ENCODE measurements at regions not wholly inside any gene's neighbourhood (a gene's known extent, or its start where the extent isn't known, plus 50 kb on each side); places are given as distances from the start of the nearest gene placed in this dataset.

GRCh38 chr6:139584599-139584998 is 210.2 kb upstream of the CITED2 start:
- Histone ChIP-seq H3F3A (ENCODE audit: insufficient read depth, low read length, poor library complexity, severe bottlenecking) (no peaks in the 10 kb centered on the region), H2AFZ (ENCODE audit: low read depth, low read length) (no peak overlapping the region), H3K4me2 (ENCODE audit: low read length) (no peak overlapping the region), H3K9ac (ENCODE audit: low read length) (no peak overlapping the region), H3K9me2 (ENCODE audit: insufficient read depth, low read length) (no peaks in the 10 kb centered on the region), H3K4me3 (ENCODE audit: low read length) (no peak overlapping the region), H3K36me3 (ENCODE audit: insufficient read depth, low read length) (no peaks in the 10 kb centered on the region), H4K20me1 (ENCODE audit: insufficient read depth) (no peaks in the 10 kb centered on the region), H3K79me2 (replicated peaks; ENCODE audit: insufficient read depth, low read length) (no peaks in the 10 kb centered on the region), H3K27me3 (ENCODE audit: insufficient read depth, low read depth, low read length) (no peaks in the 10 kb centered on the region), H3K27ac (ENCODE audit: low read length) (no peak overlapping the region), H3K9me3 (ENCODE audit: low read length) (no peaks in the 10 kb centered on the region)
- TF ChIP-seq SMC3 (conservative IDR thresholded peaks at IDR 0.05; ENCODE audit: poor library complexity) (no peak), TAF1 (IDR thresholded peaks at IDR 0.05; ENCODE audit: low read depth) (no peak), REST (IDR thresholded peaks at IDR 0.05; ENCODE audit: borderline replicate concordance) (no peak), RAD21 (conservative IDR thresholded peaks at IDR 0.05) (no peak), EZH2 (IDR thresholded peaks at IDR 0.05; ENCODE audit: borderline replicate concordance, insufficient read depth, low read length, poor library complexity, severe bottlenecking) (no peak), CTCF (IDR thresholded peaks at IDR 0.05; ENCODE audit: poor library complexity, severe bottlenecking) (no peak), EP300 (conservative IDR thresholded peaks at IDR 0.05; ENCODE audit: poor library complexity, severe bottlenecking) (no peak), POLR2AphosphoS5 (IDR thresholded peaks at IDR 0.05) (no peak), MXI1 (conservative IDR thresholded peaks at IDR 0.05; ENCODE audit: poor library complexity, severe bottlenecking) (no peak)

- no peaks in the 10 kb centered on the region for H3K9me2 ChIP-seq (ENCODE audit: insufficient read depth, low read length)
- no peak overlapping the region for H2AFZ ChIP-seq (ENCODE audit: low read depth, low read length)
- no peak overlapping the region for H3K9ac ChIP-seq (ENCODE audit: low read length)
- no peaks in the 10 kb centered on the region for H4K20me1 ChIP-seq (ENCODE audit: insufficient read depth)
- TF ChIP-seq EP300 (conservative IDR thresholded peaks at IDR 0.05; ENCODE audit: poor library complexity, severe bottlenecking), result no peak
- no peak for TF ChIP-seq CTCF (IDR thresholded peaks at IDR 0.05; ENCODE audit: poor library complexity, severe bottlenecking)
- no peak for TF ChIP-seq TAF1 (IDR thresholded peaks at IDR 0.05; ENCODE audit: low read depth)
- no peak for TF ChIP-seq REST (IDR thresholded peaks at IDR 0.05; ENCODE audit: borderline replicate concordance)
- no peak for TF ChIP-seq MXI1 (conservative IDR thresholded peaks at IDR 0.05; ENCODE audit: poor library complexity, severe bottlenecking)
- no peak for TF ChIP-seq POLR2AphosphoS5 (IDR thresholded peaks at IDR 0.05)
- no peak for TF ChIP-seq EZH2 (IDR thresholded peaks at IDR 0.05; ENCODE audit: borderline replicate concordance, insufficient read depth, low read length, poor library complexity, severe bottlenecking)
- no peak for TF ChIP-seq SMC3 (conservative IDR thresholded peaks at IDR 0.05; ENCODE audit: poor library complexity)
- no peak for TF ChIP-seq RAD21 (conservative IDR thresholded peaks at IDR 0.05)
- H3K27me3 ChIP-seq (ENCODE audit: insufficient read depth, low read depth, low read length), result no peaks in the 10 kb centered on the region
- no peaks in the 10 kb centered on the region for H3K9me3 ChIP-seq (ENCODE audit: low read length)
- no peaks in the 10 kb centered on the region for H3K36me3 ChIP-seq (ENCODE audit: insufficient read depth, low read length)
- no peaks in the 10 kb centered on the region for H3K79me2 ChIP-seq (replicated peaks; ENCODE audit: insufficient read depth, low read length)
- H3F3A ChIP-seq (ENCODE audit: insufficient read depth, low read length, poor library complexity, severe bottlenecking), result no peaks in the 10 kb centered on the region
- H3K4me3 ChIP-seq (ENCODE audit: low read length), result no peak overlapping the region
- no peak overlapping the region for H3K4me2 ChIP-seq (ENCODE audit: low read length)
- H3K27ac ChIP-seq (ENCODE audit: low read length), result no peak overlapping the region
Observed at GRCh38 chr6:139583420-139583819, 209.0 kb upstream of the CITED2 start.

Data from neural cell (in vitro differentiated cells).